Activated naive CD4-positive, alpha-beta T cell treated with anti-CD3 and anti-CD28 coated beads, Interleukin-2, amount 10 ng/mL, durations not matched to agents 7 days and 5 days (primary cell): ENCODE measurements at regions not wholly inside any gene's neighbourhood (a gene's known extent, or its start where the extent isn't known, plus 50 kb on each side); places are given as distances from the start of the nearest gene placed in this dataset.
"Not testable (repeated sequence)": the region's sequence is repeated elsewhere in the genome, so short reads cannot be mapped to it uniquely, and the experiment has no call there.

Source experiments
- CTCF ChIA-PET: fragments of 350-600 bp; sonication (Branson Sonifier 250); formaldehyde crosslinking; loops from one replicate; lab custom pipeline; 2021; ENCODE audit warnings: antibody characterized with exemption; lab: Charles Lee
- DNase-seq: peaks from one replicate; pipeline ENCODE4 v3.0.0-alpha.2; 2020
- H3K27ac Mint-ChIP-seq: one replicate; pipeline ENCODE4 v1.8.0; 2021; ENCODE audit warnings: mild to moderate bottlenecking, moderate library complexity, mixed read lengths
- H3K27me3 Mint-ChIP-seq: one replicate; pipeline ENCODE4 v1.8.0; 2021; ENCODE audit warnings: mild to moderate bottlenecking, mixed read lengths
- H3K36me3 Mint-ChIP-seq: one replicate; pipeline ENCODE4 v1.8.0; 2021; ENCODE audit warnings: mixed read lengths
- H3K4me1 Mint-ChIP-seq: one replicate; pipeline ENCODE4 v1.8.0; 2021; ENCODE audit warnings: mixed read lengths
- H3K4me3 Mint-ChIP-seq: one replicate; pipeline ENCODE4 v1.8.0; 2021; ENCODE audit warnings: mild to moderate bottlenecking, moderate library complexity, mixed read lengths
- H3K9me3 Mint-ChIP-seq: one replicate; pipeline ENCODE4 v1.8.0; 2021; ENCODE audit warnings: mixed read lengths

GRCh38 chr5:89336111-89336510, 453.1 kb upstream of the MEF2C start:
- Mint-ChIP-seq H3K36me3 (no peaks in the 10 kb centered on the region), H3K27me3 (no peaks in the 10 kb centered on the region), H3K27ac (no peak overlapping the region), H3K9me3 (no peaks in the 10 kb centered on the region), H3K4me1 (no peaks in the 10 kb centered on the region), H3K4me3 (no peak overlapping the region)
- no peak for DNase-seq
- CTCF ChIA-PET, result no interaction called here

- H3K4me3 Mint-ChIP-seq, result no peak overlapping the region
- no peaks in the 10 kb centered on the region for H3K27me3 Mint-ChIP-seq
- no peaks in the 10 kb centered on the region for H3K36me3 Mint-ChIP-seq
- DNase-seq, result no peak
- no peaks in the 10 kb centered on the region for H3K4me1 Mint-ChIP-seq
- CTCF ChIA-PET, result no interaction called here
- H3K27ac Mint-ChIP-seq, result no peak overlapping the region
- H3K9me3 Mint-ChIP-seq, result no peaks in the 10 kb centered on the region
These were observed 447.2 kb upstream of the MEF2C start for GRCh38 chr5:89330140-89330539.

- Mint-ChIP-seq H3K36me3 (no peaks in the 10 kb centered on the region), H3K27ac (no peak overlapping the region), H3K4me3 (no peak overlapping the region), H3K9me3 (no peaks in the 10 kb centered on the region), H3K27me3 (no peaks in the 10 kb centered on the region), H3K4me1 (no peaks in the 10 kb centered on the region)
- DNase-seq, result no peak
- CTCF ChIA-PET, result no interaction called here
These were observed 444.6 kb upstream of the MEF2C start for GRCh38 chr5:89327608-89328007.

GRCh38 chr5:89324990-89325389, 442.0 kb upstream of the MEF2C start:
- CTCF ChIA-PET, result interaction anchor here (0.6 kb wide), 1 partner anchor 342 kb away, joined by 3 read pairs; no protein-coding TSS in a partner anchor

GRCh38 chr5:89320421-89321277, 437.7 kb upstream of the MEF2C start:
- Mint-ChIP-seq H3K4me1 (no peaks in the 10 kb centered on the region), H3K27me3 (no peaks in the 10 kb centered on the region), H3K36me3 (no peaks in the 10 kb centered on the region), H3K9me3 (no peaks in the 10 kb centered on the region), H3K27ac (no peak overlapping the region), H3K4me3 (no peak overlapping the region)
- CTCF ChIA-PET, result no interaction called here
- no peak for DNase-seq

More at GRCh38 chr5:89324990-89325389, 442.0 kb upstream of the MEF2C start:
- H3K4me3 Mint-ChIP-seq, result no peak overlapping the region
- no peak for DNase-seq
- no peaks in the 10 kb centered on the region for H3K4me1 Mint-ChIP-seq
- H3K27ac Mint-ChIP-seq, result no peak overlapping the region
- no peaks in the 10 kb centered on the region for H3K27me3 Mint-ChIP-seq
- H3K9me3 Mint-ChIP-seq, result no peaks in the 10 kb centered on the region
- no peaks in the 10 kb centered on the region for H3K36me3 Mint-ChIP-seq

GRCh38 chr5:89317838-89318237, 434.9 kb upstream of the MEF2C start:
- H3K4me1 Mint-ChIP-seq, H3K27me3 Mint-ChIP-seq, H3K9me3 Mint-ChIP-seq, CTCF ChIA-PET, H3K4me3 Mint-ChIP-seq, H3K36me3 Mint-ChIP-seq, DNase-seq, H3K27ac Mint-ChIP-seq: not testable (repeated sequence)

- no peak for DNase-seq
- H3K4me3 Mint-ChIP-seq, result no peak overlapping the region
- H3K27me3 Mint-ChIP-seq, result no peaks in the 10 kb centered on the region
- H3K9me3 Mint-ChIP-seq, result no peaks in the 10 kb centered on the region
- no peaks in the 10 kb centered on the region for H3K36me3 Mint-ChIP-seq
- H3K4me1 Mint-ChIP-seq, result no peaks in the 10 kb centered on the region
- CTCF ChIA-PET, result interaction anchor here (0.7 kb wide), 1 partner anchor 1860 kb away, joined by 3 read pairs; no protein-coding TSS in a partner anchor
- no peak overlapping the region for H3K27ac Mint-ChIP-seq
These were observed 432.5 kb upstream of the MEF2C start for GRCh38 chr5:89315286-89316100.

GRCh38 chr5:89313804-89314588, 431.0 kb upstream of the MEF2C start:
- no peaks in the 10 kb centered on the region for H3K36me3 Mint-ChIP-seq
- H3K4me1 Mint-ChIP-seq, result no peaks in the 10 kb centered on the region
- no peaks in the 10 kb centered on the region for H3K9me3 Mint-ChIP-seq
- H3K4me3 Mint-ChIP-seq, result no peak overlapping the region
- DNase-seq, result no peak
- H3K27me3 Mint-ChIP-seq, result no peaks in the 10 kb centered on the region
- H3K27ac Mint-ChIP-seq, result no peak overlapping the region
- CTCF ChIA-PET, result no interaction called here

- H3K4me3 Mint-ChIP-seq, result no peak overlapping the region
- no peak overlapping the region for H3K27ac Mint-ChIP-seq
- H3K36me3 Mint-ChIP-seq, result no peaks in the 10 kb centered on the region
- H3K27me3 Mint-ChIP-seq, result no peaks in the 10 kb centered on the region
- no peaks in the 10 kb centered on the region for H3K4me1 Mint-ChIP-seq
- DNase-seq, result no peak
- CTCF ChIA-PET, result no interaction called here
- H3K9me3 Mint-ChIP-seq, result no peaks in the 10 kb centered on the region
These were observed 430.1 kb upstream of the MEF2C start for GRCh38 chr5:89313044-89313443.

- no peak overlapping the region for H3K4me3 Mint-ChIP-seq
- CTCF ChIA-PET, result no interaction called here
- H3K9me3 Mint-ChIP-seq, result no peaks in the 10 kb centered on the region
- H3K27ac Mint-ChIP-seq, result no peak overlapping the region
- no peaks in the 10 kb centered on the region for H3K4me1 Mint-ChIP-seq
- no peaks in the 10 kb centered on the region for H3K36me3 Mint-ChIP-seq
- H3K27me3 Mint-ChIP-seq, result no peaks in the 10 kb centered on the region
- DNase-seq, result no peak
These were observed 426.3 kb upstream of the MEF2C start for GRCh38 chr5:89309268-89309667.

GRCh38 chr5:89308606-89309040, 425.6 kb upstream of the MEF2C start:
- no peaks in the 10 kb centered on the region for H3K9me3 Mint-ChIP-seq
- H3K27me3 Mint-ChIP-seq, result no peaks in the 10 kb centered on the region
- no peak overlapping the region for H3K27ac Mint-ChIP-seq
- CTCF ChIA-PET, result no interaction called here
- H3K4me3 Mint-ChIP-seq, result no peak overlapping the region
- no peaks in the 10 kb centered on the region for H3K4me1 Mint-ChIP-seq
- H3K36me3 Mint-ChIP-seq, result no peaks in the 10 kb centered on the region
- DNase-seq, result no peak

GRCh38 chr5:89307972-89308371, 425.0 kb upstream of the MEF2C start:
- no peaks in the 10 kb centered on the region for H3K4me1 Mint-ChIP-seq
- DNase-seq, result no peak
- no peaks in the 10 kb centered on the region for H3K27me3 Mint-ChIP-seq
- H3K9me3 Mint-ChIP-seq, result no peaks in the 10 kb centered on the region
- no peak overlapping the region for H3K4me3 Mint-ChIP-seq
- H3K36me3 Mint-ChIP-seq, result no peaks in the 10 kb centered on the region
- no peak overlapping the region for H3K27ac Mint-ChIP-seq
- CTCF ChIA-PET, result no interaction called here

GRCh38 chr5:89307141-89307540, 424.2 kb upstream of the MEF2C start:
- DNase-seq, H3K4me3 Mint-ChIP-seq, H3K27ac Mint-ChIP-seq: not testable (repeated sequence)

GRCh38 chr5:89303033-89303480, 420.1 kb upstream of the MEF2C start:
- H3K9me3 Mint-ChIP-seq, result no peaks in the 10 kb centered on the region
- H3K36me3 Mint-ChIP-seq, result no peaks in the 10 kb centered on the region
- H3K4me1 Mint-ChIP-seq, result no peaks in the 10 kb centered on the region
- no peak overlapping the region for H3K27ac Mint-ChIP-seq
- DNase-seq, result no peak
- no peak overlapping the region for H3K4me3 Mint-ChIP-seq
- H3K27me3 Mint-ChIP-seq, result no peaks in the 10 kb centered on the region
- CTCF ChIA-PET, result no interaction called here

More at GRCh38 chr5:89307141-89307540, 424.2 kb upstream of the MEF2C start:
- H3K36me3 Mint-ChIP-seq, H3K4me1 Mint-ChIP-seq, H3K27me3 Mint-ChIP-seq, CTCF ChIA-PET, H3K9me3 Mint-ChIP-seq: not testable (repeated sequence)
